ENCODE measurements at regions not wholly inside any gene's neighbourhood (a gene's known extent, or its start where the extent isn't known, plus 50 kb on each side); places are given as distances from the start of the nearest gene placed in this dataset.

GRCh38 chr12:108401964-108402363, 62.9 kb upstream of the CMKLR1 start:
- TF ChIP-seq CTCF (conservative IDR thresholded peaks at IDR 0.05; ENCODE audit: low read length) (no peak), EZH2phosphoT487 (IDR thresholded peaks at IDR 0.05; ENCODE audit: borderline replicate concordance) (no peak)

All from Loucy (cell line).